ENCODE measurements at regions not wholly inside any gene's neighbourhood (a gene's known extent, or its start where the extent isn't known, plus 50 kb on each side); places are given as distances from the start of the nearest gene placed in this dataset.

- H3K36me3 ChIP-seq (ENCODE audit: control insufficient read depth, insufficient read depth, low read length) = no peaks in the 10 kb centered on the region
- no peaks in the 10 kb centered on the region for H3K79me2 ChIP-seq (ENCODE audit: control insufficient read depth, insufficient read depth, low read length)
- no peak overlapping the region for H3K4me3 ChIP-seq (replicated peaks in 1 of 4; ENCODE audit: control extremely low read depth in 1 of 4, insufficient read depth in 1 of 4, low read depth in 3 of 4, low read length in 4 of 4)
- no peak for TF ChIP-seq EZH2 (IDR thresholded peaks at IDR 0.05; ENCODE audit: low read length, missing control alignments)
- TF ChIP-seq CTCF (conservative IDR thresholded peaks at IDR 0.05 in 1 of 2, IDR thresholded peaks at IDR 0.05 in 1 of 2; ENCODE audit: low read depth in 1 of 2, low read length in 2 of 2) = no peak
- H3K4me2 ChIP-seq (ENCODE audit: extremely low read depth, insufficient read depth, low read length) = no peak overlapping the region
- no peaks in the 10 kb centered on the region for H3K27me3 ChIP-seq (ENCODE audit: control insufficient read depth, insufficient read depth, low read length)
- no peak overlapping the region for H3K27ac ChIP-seq (ENCODE audit: insufficient read depth, low read length)
- no peak overlapping the region for H2AFZ ChIP-seq (ENCODE audit: low read length)
- DNase-seq (ENCODE audit: low read depth in 2 of 2) = no peak
- H3K4me1 ChIP-seq (ENCODE audit: control insufficient read depth, extremely low read depth, insufficient read depth, low read length) = no peaks in the 10 kb centered on the region
- no peaks in the 10 kb centered on the region for H4K20me1 ChIP-seq (ENCODE audit: control insufficient read depth, extremely low read depth, insufficient read depth, low read length)
- H3K9ac ChIP-seq (ENCODE audit: insufficient read depth, low read length) = no peak overlapping the region
- no peaks in the 10 kb centered on the region for H3K9me3 ChIP-seq (ENCODE audit: control insufficient read depth, insufficient read depth, low read depth, low read length)
Measured at GRCh38 chr16:7185689-7186088, 147.0 kb upstream of the RBFOX1 start.

GRCh38 chr16:7185165-7185564 lies 147.5 kb upstream of the RBFOX1 start:
- Histone ChIP-seq H2AFZ (ENCODE audit: low read length) (no peak overlapping the region), H3K27me3 (ENCODE audit: control insufficient read depth, insufficient read depth, low read length) (no peaks in the 10 kb centered on the region), H3K9ac (ENCODE audit: insufficient read depth, low read length) (no peak overlapping the region), H3K4me2 (ENCODE audit: extremely low read depth, insufficient read depth, low read length) (no peak overlapping the region), H3K36me3 (ENCODE audit: control insufficient read depth, insufficient read depth, low read length) (no peaks in the 10 kb centered on the region), H3K9me3 (ENCODE audit: control insufficient read depth, insufficient read depth, low read depth, low read length) (no peaks in the 10 kb centered on the region), H3K4me3 (replicated peaks in 1 of 4; ENCODE audit: control extremely low read depth in 1 of 4, insufficient read depth in 1 of 4, low read depth in 3 of 4, low read length in 4 of 4) (no peak overlapping the region), H3K4me1 (ENCODE audit: control insufficient read depth, extremely low read depth, insufficient read depth, low read length) (no peaks in the 10 kb centered on the region), H3K79me2 (ENCODE audit: control insufficient read depth, insufficient read depth, low read length) (no peaks in the 10 kb centered on the region), H3K27ac (ENCODE audit: insufficient read depth, low read length) (no peak overlapping the region), H4K20me1 (ENCODE audit: control insufficient read depth, extremely low read depth, insufficient read depth, low read length) (no peaks in the 10 kb centered on the region)
- DNase-seq (ENCODE audit: low read depth in 2 of 2) = no peak
- TF ChIP-seq CTCF (conservative IDR thresholded peaks at IDR 0.05 in 1 of 2, IDR thresholded peaks at IDR 0.05 in 1 of 2; ENCODE audit: low read depth in 1 of 2, low read length in 2 of 2) (no peak), EZH2 (IDR thresholded peaks at IDR 0.05; ENCODE audit: low read length, missing control alignments) (no peak)

GRCh38 chr16:7183768-7184167 lies 148.9 kb upstream of the RBFOX1 start:
- TF ChIP-seq EZH2 (IDR thresholded peaks at IDR 0.05; ENCODE audit: low read length, missing control alignments) (no peak), CTCF (conservative IDR thresholded peaks at IDR 0.05 in 1 of 2, IDR thresholded peaks at IDR 0.05 in 1 of 2; ENCODE audit: low read depth in 1 of 2, low read length in 2 of 2) (no peak)

More at GRCh38 chr16:7183768-7184167, 148.9 kb upstream of the RBFOX1 start:
- no peaks in the 10 kb centered on the region for H3K4me1 ChIP-seq (ENCODE audit: control insufficient read depth, extremely low read depth, insufficient read depth, low read length)
- no peak overlapping the region for H3K9ac ChIP-seq (ENCODE audit: insufficient read depth, low read length)
- H3K79me2 ChIP-seq (ENCODE audit: control insufficient read depth, insufficient read depth, low read length) = no peaks in the 10 kb centered on the region
- no peak overlapping the region for H3K27ac ChIP-seq (ENCODE audit: insufficient read depth, low read length)
- H2AFZ ChIP-seq (ENCODE audit: low read length) = no peak overlapping the region
- no peaks in the 10 kb centered on the region for H3K9me3 ChIP-seq (ENCODE audit: control insufficient read depth, insufficient read depth, low read depth, low read length)
- H3K27me3 ChIP-seq (ENCODE audit: control insufficient read depth, insufficient read depth, low read length) = no peaks in the 10 kb centered on the region
- DNase-seq (ENCODE audit: low read depth in 2 of 2) = no peak
- H3K4me2 ChIP-seq (ENCODE audit: extremely low read depth, insufficient read depth, low read length) = no peak overlapping the region
- H4K20me1 ChIP-seq (ENCODE audit: control insufficient read depth, extremely low read depth, insufficient read depth, low read length) = no peaks in the 10 kb centered on the region
- no peak overlapping the region for H3K4me3 ChIP-seq (replicated peaks in 1 of 4; ENCODE audit: control extremely low read depth in 1 of 4, insufficient read depth in 1 of 4, low read depth in 3 of 4, low read length in 4 of 4)
- H3K36me3 ChIP-seq (ENCODE audit: control insufficient read depth, insufficient read depth, low read length) = no peaks in the 10 kb centered on the region

All from fibroblast of lung (primary cell).